Endothelial cell of umbilical vein (primary cell): ENCODE measurements at regions not wholly inside any gene's neighbourhood (a gene's known extent, or its start where the extent isn't known, plus 50 kb on each side); places are given as distances from the start of the nearest gene placed in this dataset.

Source experiments
- BruUV-seq: library from RNA; stranded (reverse); fragments of 400-500 nt; replicated peaks from 2 replicates; lab custom pipeline; 2021; lab: Mats Ljungman, UMichigan
- CTCF ChIA-PET: fragments of 300-600, 350-600 bp; sonication (Branson Sonifier 250); formaldehyde crosslinking; loops from one replicate; lab custom pipeline; 2021; ENCODE audit warnings: antibody characterized with exemption, inconsistent platforms; lab: Charles Lee
- POLR2A ChIA-PET: fragments of 300-600, 350-600 bp; sonication (Branson Sonifier 250); formaldehyde crosslinking; loops from one replicate; lab custom pipeline; 2021; ENCODE audit warnings: antibody characterized with exemption, inconsistent platforms; lab: Charles Lee
- DNase-seq: peaks from one replicate; pipeline ENCODE4 v3.0.0-alpha.2; 2011; ENCODE audit warnings: low read depth, low spot score
- FAIRE-seq: peaks from 2 replicates; lab custom pipeline; 2011; peaks lifted over from hg19 to GRCh38; lab: Jason Lieb, UNC
- H2AFZ ChIP-seq: 2 replicates; pipeline ENCODE4 v1.6.0; 2012; ENCODE audit warnings: low read depth, low read length, control low read depth, inconsistent platforms
- H3K27ac ChIP-seq: 2 replicates; pipeline ENCODE4 v1.5.1; 2011; ENCODE audit warnings: low read depth, mild to moderate bottlenecking, control low read depth, low read length, moderate library complexity; ENCODE audit not compliant: insufficient read depth
- H3K27me3 ChIP-seq, 2 experiments: 2 replicates each; pipeline versions ENCODE4 v1.6.0 to v1.6.1; 2011; ENCODE audit warnings: low read length in 2 of 2, mixed read lengths in 1 of 2; ENCODE audit not compliant: control insufficient read depth in 2 of 2, insufficient read depth in 2 of 2
- H3K36me3 ChIP-seq, 2 experiments: 2 replicates in 1 of 2; 3 replicates in 1 of 2; pipeline ENCODE4 v1.5.1; 2011; ENCODE audit warnings: low read length in 2 of 2, mild to moderate bottlenecking in 1 of 2, moderate library complexity in 1 of 2; ENCODE audit not compliant: control insufficient read depth in 2 of 2, insufficient read depth in 2 of 2; ENCODE audit errors: extremely low read depth in 1 of 2
- H3K4me1 ChIP-seq: 3 replicates; pipeline ENCODE4 v1.5.1; 2011; ENCODE audit warnings: mild to moderate bottlenecking, low read length; ENCODE audit not compliant: control insufficient read depth, insufficient read depth; ENCODE audit errors: extremely low read depth
- H3K4me2 ChIP-seq: 2 replicates; pipeline ENCODE4 v1.6.1; 2011; ENCODE audit warnings: low read length, control low read depth, mixed read lengths; ENCODE audit not compliant: insufficient read depth
- H3K4me3 ChIP-seq, 3 experiments: fragments of 200-600 bp in 1 of 3; sonication (generic), shearing (Covaris generic) in 1 of 3; replicated peaks in 1 of 3; 2 replicates each; pipeline ENCODE4 v1.5.1; 2011 to 2016; ENCODE audit warnings: control low read depth in 3 of 3, low read length in 3 of 3, mild to moderate bottlenecking in 2 of 3, inconsistent platforms in 1 of 3, low read depth in 1 of 3, moderate library complexity in 1 of 3; ENCODE audit not compliant: insufficient read depth in 1 of 3
- H3K79me2 ChIP-seq: 2 replicates; pipeline ENCODE4 v1.6.0; 2012; ENCODE audit warnings: low read length, inconsistent platforms; ENCODE audit not compliant: control insufficient read depth, insufficient read depth
- H3K9ac ChIP-seq: replicated peaks from 2 replicates; pipeline ENCODE3; 2011; ENCODE audit warnings: low read length, control low read depth; ENCODE audit not compliant: insufficient read depth; ENCODE audit errors: extremely low read depth
- H3K9me1 ChIP-seq: replicated peaks from 3 replicates; pipeline ENCODE4 v1.6.0; 2011; ENCODE audit warnings: mild to moderate bottlenecking, low read length; ENCODE audit not compliant: control insufficient read depth, insufficient read depth; ENCODE audit errors: extremely low read depth
- H3K9me3 ChIP-seq: replicated peaks from 2 replicates; pipeline ENCODE4 v1.5.1; 2012; ENCODE audit warnings: low read length, inconsistent platforms; ENCODE audit not compliant: control insufficient read depth, insufficient read depth
- H4K20me1 ChIP-seq: replicated peaks from 2 replicates; pipeline ENCODE3; 2011; ENCODE audit warnings: mild to moderate bottlenecking, low read length; ENCODE audit not compliant: control insufficient read depth, insufficient read depth; ENCODE audit errors: extremely low read depth
- CTCF ChIP-seq, 2 donors: IDR thresholded peaks; 1 replicate in 1 of 2; 2 replicates in 1 of 2; pipeline ENCODE4 v1.5.1; 2011; ENCODE audit warnings: low read length in 2 of 2, mild to moderate bottlenecking in 2 of 2, moderate library complexity in 2 of 2, control low read depth in 1 of 2, inconsistent platforms in 1 of 2, low read depth in 1 of 2; ENCODE audit not compliant: insufficient read depth in 1 of 2; ENCODE audit errors: extremely low read depth in 1 of 2
- EZH2 ChIP-seq: IDR thresholded peaks from 2 replicates; pipeline ENCODE4 v1.6.1; 2012; ENCODE audit warnings: borderline replicate concordance, low read depth, mild to moderate bottlenecking, moderate library complexity, low read length, inconsistent platforms; ENCODE audit not compliant: severe bottlenecking
- FOS ChIP-seq: IDR thresholded peaks from 2 replicates; pipeline ENCODE4 v1.6.1; 2011; ENCODE audit warnings: mild to moderate bottlenecking, low read length, moderate library complexity, borderline replicate concordance; ENCODE audit not compliant: insufficient read depth
- GATA2 ChIP-seq: IDR thresholded peaks from 2 replicates; pipeline ENCODE4 v1.7.0; 2011; ENCODE audit warnings: low read depth, mild to moderate bottlenecking, moderate library complexity, mixed read lengths, low read length; ENCODE audit not compliant: insufficient read length, insufficient read depth
- JUN ChIP-seq: IDR thresholded peaks from 2 replicates; pipeline ENCODE4 v1.6.1; 2011; ENCODE audit warnings: borderline replicate concordance, low read depth; ENCODE audit not compliant: insufficient read length, insufficient read depth
- MYC ChIP-seq: IDR thresholded peaks from one replicate; pipeline ENCODE4 v1.6.1; 2011; ENCODE audit warnings: mild to moderate bottlenecking, low read depth, low read length
- POLR2A ChIP-seq: IDR thresholded peaks from 2 replicates; pipeline ENCODE4 v1.6.1; 2012; ENCODE audit warnings: low read depth, mild to moderate bottlenecking, control low read depth, low read length
- POLR2AphosphoS5 ChIP-seq: IDR thresholded peaks from 2 replicates; pipeline ENCODE4 v1.6.1; 2012; ENCODE audit warnings: low read depth, mild to moderate bottlenecking, control low read depth, low read length, moderate library complexity; ENCODE audit not compliant: insufficient read depth
- dilution Hi-C: fragments of 300-500 bp; cut with MboI; formaldehyde crosslinking; loops from one replicate; pipeline ENCODE4 v1.15.0; 2019; ENCODE audit warnings: low sequenced_read_pairs; ENCODE audit not compliant: extremely low pct_ligation_motif_present
- intact Hi-C: fragments of 100-400 bp; cut with micrococcal nuclease; formaldehyde crosslinking; loops from one replicate; pipeline ENCODE4 v1.10.0; 2022
- TF ChIP-seq, protein P1 (sequence below): IDR thresholded peaks from 2 replicates; pipeline ENCODE4 v1.6.1; 2011; ENCODE audit not compliant: insufficient read depth, insufficient read length

GRCh38 chr20:22511943-22512910 lies 72.1 kb downstream of the FOXA2 start:
- Histone ChIP-seq H2AFZ (no peak overlapping the region), H3K27me3 (peaks cover 4 to 5% of the 10 kb centered on the region in 2 experiments), H3K4me3 (no peak overlapping the region), H3K9ac (no peak overlapping the region), H3K9me1 (no peaks in the 10 kb centered on the region), H3K79me2 (no peaks in the 10 kb centered on the region), H3K36me3 (no peaks in the 10 kb centered on the region), H3K4me1 (peaks cover 13% of the 10 kb centered on the region), H3K9me3 (no peaks in the 10 kb centered on the region), H4K20me1 (no peaks in the 10 kb centered on the region), H3K27ac (no peak overlapping the region), H3K4me2 (peak overlapping the region; percentile 27)
- intact Hi-C loops = loop anchor here (5.0 kb wide), 2 partner anchors 60 to 75 kb away; no protein-coding TSS in a partner anchor
- ChIA-PET POLR2A (no interaction called here), CTCF (interaction anchor here (2.0 kb wide), 1 partner anchor 59 kb away, joined by 7 read pairs; no protein-coding TSS in a partner anchor)
- peak; percentile 85 for DNase-seq
- BruUV-seq = no TSS peak
- peak; percentile 79 for FAIRE-seq
- TF ChIP-seq POLR2A (no peak), FOS (peak; percentile 83), MYC (no peak), GATA2 (peak; percentile 71), EZH2 (no peak), POLR2AphosphoS5 (peak; percentile 65), JUN (peak; percentile 34), CTCF (IDR thresholded peaks at IDR 0.05; ENCODE audit: extremely low read depth in 1 of 2, insufficient read depth in 1 of 2, low read depth in 1 of 2, low read length in 2 of 2) (no peak)
- TF ChIP-seq, protein P1, sequence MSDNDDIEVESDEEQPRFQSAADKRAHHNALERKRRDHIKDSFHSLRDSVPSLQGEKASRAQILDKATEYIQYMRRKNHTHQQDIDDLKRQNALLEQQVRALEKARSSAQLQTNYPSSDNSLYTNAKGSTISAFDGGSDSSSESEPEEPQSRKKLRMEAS = no peak
- dilution Hi-C loops = no loop called here
